ENCODE measurements at regions not wholly inside any gene's neighbourhood (a gene's known extent, or its start where the extent isn't known, plus 50 kb on each side); places are given as distances from the start of the nearest gene placed in this dataset.

GRCh38 chr15:93954985-93955571 is 276.3 kb upstream of the MCTP2 start:
- TF ChIP-seq CTCF (IDR thresholded peaks at IDR 0.05; ENCODE audit: insufficient read depth, low read depth, low read length): no peak
- TF ChIP-seq EZH2 (IDR thresholded peaks at IDR 0.05; ENCODE audit: insufficient read depth, low read length): no peak
